HFF-Myc (cell line): ENCODE measurements at regions not wholly inside any gene's neighbourhood (a gene's known extent, or its start where the extent isn't known, plus 50 kb on each side); places are given as distances from the start of the nearest gene placed in this dataset.

Experiments used
- DNase-seq: peaks from one replicate; pipeline ENCODE4 v3.0.0-alpha.2; 2011; ENCODE audit warnings: low read depth; ENCODE audit errors: extremely low read depth
- H3K4me3 ChIP-seq: replicated peaks from 2 replicates; pipeline ENCODE4 v1.5.1; 2011; ENCODE audit warnings: low read depth, mild to moderate bottlenecking, control low read depth, low read length
- CTCF ChIP-seq: IDR thresholded peaks from 2 replicates; pipeline ENCODE4 v1.5.1; 2012; ENCODE audit warnings: mild to moderate bottlenecking, low read depth, low read length, control low read depth; ENCODE audit errors: missing control alignments

DNA sequence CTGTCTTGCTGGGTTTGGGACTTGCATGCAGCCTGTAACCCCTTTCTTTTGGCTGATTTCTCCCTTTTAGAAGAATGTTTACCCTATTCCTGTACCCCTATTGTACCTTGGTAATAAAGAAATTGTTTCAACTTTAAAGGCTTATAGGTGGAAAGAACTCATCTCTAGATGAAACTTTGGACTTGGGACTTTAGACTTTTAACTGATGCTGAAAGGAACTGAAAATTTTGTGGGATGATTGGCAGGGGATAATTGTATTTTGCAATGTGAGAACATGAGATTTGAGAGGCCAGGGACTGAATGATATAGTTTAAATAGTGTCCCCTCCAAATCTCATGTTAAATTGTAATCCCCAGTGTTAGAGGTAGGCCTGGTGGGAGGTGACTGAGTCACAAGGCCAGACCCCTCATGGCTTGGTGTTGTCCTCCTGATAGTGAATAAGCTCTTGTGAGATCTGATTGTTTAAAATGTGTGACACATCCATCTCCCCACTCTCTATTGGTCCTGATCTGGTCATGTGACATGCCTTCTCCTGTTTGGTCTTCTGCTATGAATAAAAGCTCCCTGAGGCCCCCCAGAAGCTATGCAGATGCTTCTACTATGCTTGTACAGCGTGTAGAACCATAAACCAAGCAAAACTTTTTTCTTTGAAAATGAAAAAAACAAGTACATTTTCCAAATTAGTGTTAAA lies 1621.3 kb upstream of the B3GALT2 start:
- TF ChIP-seq CTCF: no peak
- no peak for DNase-seq
- no peak overlapping the region for H3K4me3 ChIP-seq

GRCh38 chr1:194802572-194802971 lies 1616.2 kb upstream of the B3GALT2 start:
- no peak overlapping the region for H3K4me3 ChIP-seq
- no peak for TF ChIP-seq CTCF
- no peak for DNase-seq

- H3K4me3 ChIP-seq: no peak overlapping the region
- no peak for TF ChIP-seq CTCF
- no peak for DNase-seq
These were observed 1609.6 kb upstream of the B3GALT2 start for GRCh38 chr1:194795917-194796593.

- H3K4me3 ChIP-seq: no peak overlapping the region
- DNase-seq: no peak
- no peak for TF ChIP-seq CTCF
These were observed 1600.6 kb upstream of the B3GALT2 start for GRCh38 chr1:194787001-194787400.

DNA sequence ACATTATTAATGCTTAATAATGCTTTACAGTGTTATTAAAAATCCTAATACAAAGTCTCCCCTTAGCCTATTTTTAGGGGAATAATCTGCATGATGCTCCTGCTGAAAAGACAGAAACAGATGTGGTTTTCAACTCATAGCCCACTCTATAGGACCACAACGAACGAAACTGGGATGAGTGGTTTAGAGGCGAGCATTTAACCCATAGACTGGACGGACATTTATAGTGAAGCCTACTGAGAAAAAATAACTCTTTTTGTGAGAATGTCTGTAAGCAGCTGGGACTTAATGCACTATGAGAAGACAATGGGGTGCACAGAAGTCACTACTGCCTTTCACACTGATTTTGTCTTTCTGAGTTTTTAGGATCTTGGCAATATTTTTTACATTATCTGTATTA lies 1599.6 kb upstream of the B3GALT2 start:
- DNase-seq: no peak
- TF ChIP-seq CTCF: no peak
- H3K4me3 ChIP-seq: no peak overlapping the region

DNA sequence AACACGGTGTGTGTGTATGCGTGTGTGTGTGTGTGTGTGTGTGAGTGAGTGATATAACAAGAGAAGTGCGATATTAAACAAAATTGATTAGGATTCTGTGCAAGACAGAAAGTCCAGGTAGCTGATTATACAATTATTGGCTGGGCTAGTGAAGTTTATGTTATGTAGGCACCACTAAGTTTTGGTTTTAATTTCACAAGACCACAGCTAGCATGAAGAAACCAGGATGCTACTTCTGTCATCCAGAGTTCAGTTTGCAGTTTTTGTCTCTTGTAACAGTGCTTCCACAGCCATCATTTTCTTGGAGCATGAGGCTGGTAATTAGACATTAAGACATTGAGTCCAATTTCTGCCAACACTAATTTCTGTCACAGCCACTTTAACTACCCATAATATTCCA lies 1590.2 kb upstream of the B3GALT2 start:
- no peak overlapping the region for H3K4me3 ChIP-seq
- no peak for DNase-seq
- TF ChIP-seq CTCF: no peak

DNA sequence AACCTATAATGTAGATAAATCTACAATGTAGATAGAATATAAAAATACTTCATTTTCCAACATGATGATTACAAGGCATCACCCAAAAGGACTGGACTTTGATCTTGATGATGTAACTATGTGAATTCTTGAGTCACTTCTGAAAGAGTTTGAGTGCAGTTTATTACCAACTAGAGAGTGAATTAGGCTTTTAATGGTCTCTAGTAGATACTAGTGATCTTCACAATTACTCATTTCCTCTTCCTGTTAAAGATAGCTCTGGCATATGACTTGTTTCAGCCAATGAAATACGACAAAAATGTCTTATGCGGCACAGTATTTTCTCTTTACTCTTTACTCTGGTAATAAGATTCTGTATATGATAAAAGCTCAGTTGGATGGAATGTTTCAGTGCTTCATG lies 1588.1 kb upstream of the B3GALT2 start:
- no peak for TF ChIP-seq CTCF
- H3K4me3 ChIP-seq: no peak overlapping the region
- DNase-seq: no peak
